Stimulated activated CD8-positive, alpha-beta memory T cell treated with anti-CD3 and anti-CD28 coated beads, Interleukin-7, amount 100 ng/mL, for 4 hours (primary cell): ENCODE measurements at regions not wholly inside any gene's neighbourhood (a gene's known extent, or its start where the extent isn't known, plus 50 kb on each side); places are given as distances from the start of the nearest gene placed in this dataset.

Experiments
- DNase-seq, 2 donors: peaks; one replicate each; pipeline ENCODE4 v3.0.0-alpha.2; 2020; ENCODE audit warnings: low read depth in 2 of 2

GRCh38 chr17:73924114-73924908 lies 279.2 kb upstream of the RPL38 start:
- no peak for DNase-seq

DNA sequence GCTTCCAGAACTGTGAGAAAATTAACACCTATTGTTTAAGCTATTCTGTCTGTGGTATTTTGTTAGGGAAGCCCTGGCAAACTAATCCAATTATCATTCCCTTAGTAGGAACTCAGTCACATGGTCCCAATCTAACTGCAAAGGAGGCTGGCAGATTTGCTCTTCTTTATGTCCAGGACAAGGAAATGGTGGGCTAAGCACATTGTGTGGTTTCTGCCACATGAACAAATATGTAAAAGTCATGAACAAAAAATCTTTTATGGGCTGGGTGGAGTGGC lies 278.6 kb upstream of the RPL38 start:
- DNase-seq: no peak

DNA sequence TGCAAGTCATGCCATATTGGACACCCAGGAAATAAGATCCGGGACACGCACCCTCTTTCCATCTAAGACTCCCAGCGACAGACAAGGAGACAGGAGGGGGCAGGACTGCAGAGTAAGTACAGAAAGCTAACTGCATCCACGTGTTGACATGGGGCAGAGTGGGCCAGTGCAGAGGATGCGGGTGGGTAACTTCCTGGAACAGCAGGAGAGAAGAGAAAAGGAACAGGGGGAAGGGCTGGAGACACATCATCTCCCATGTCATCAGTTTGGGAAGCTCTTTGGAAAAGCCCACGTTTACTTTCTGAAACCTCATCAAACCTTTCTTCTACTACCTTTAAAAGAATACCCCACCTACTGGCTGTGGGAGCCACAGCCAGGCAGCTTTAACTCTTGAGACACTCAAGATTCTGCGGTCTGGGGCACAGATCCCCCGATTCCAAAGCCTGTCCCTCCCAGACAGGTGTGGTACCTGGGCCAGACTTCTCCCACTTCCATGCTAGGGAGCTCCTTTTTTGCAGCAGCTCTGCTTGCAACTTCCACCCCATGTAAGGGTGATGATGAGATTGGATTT lies 273.5 kb upstream of the RPL38 start:
- no peak for DNase-seq

DNA sequence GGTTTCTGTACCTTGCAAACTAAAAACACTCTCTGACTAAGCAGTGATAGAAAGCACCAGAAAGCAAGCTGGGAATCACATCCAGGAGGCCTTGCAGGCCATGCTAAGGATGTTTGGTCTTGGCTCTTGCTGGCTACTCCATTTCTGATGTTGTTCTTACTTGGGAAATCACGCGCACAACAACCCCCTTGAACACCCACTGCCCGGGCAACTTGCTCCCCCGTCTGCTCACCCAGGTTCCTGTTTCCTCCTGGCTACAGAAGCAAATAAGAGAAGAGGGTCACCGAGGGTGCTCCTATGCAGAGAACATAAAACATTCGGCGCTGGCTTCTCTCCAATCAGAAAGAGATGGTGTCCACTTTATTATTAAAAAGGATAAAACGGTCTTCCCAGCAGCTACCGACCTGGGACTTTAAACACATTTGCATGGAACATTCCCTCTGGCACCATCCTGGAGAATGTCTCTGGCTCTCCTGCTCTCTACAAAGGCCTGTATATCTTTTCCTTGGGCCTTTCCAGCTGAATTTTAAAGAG lies 271.2 kb upstream of the RPL38 start:
- DNase-seq: no peak

DNA sequence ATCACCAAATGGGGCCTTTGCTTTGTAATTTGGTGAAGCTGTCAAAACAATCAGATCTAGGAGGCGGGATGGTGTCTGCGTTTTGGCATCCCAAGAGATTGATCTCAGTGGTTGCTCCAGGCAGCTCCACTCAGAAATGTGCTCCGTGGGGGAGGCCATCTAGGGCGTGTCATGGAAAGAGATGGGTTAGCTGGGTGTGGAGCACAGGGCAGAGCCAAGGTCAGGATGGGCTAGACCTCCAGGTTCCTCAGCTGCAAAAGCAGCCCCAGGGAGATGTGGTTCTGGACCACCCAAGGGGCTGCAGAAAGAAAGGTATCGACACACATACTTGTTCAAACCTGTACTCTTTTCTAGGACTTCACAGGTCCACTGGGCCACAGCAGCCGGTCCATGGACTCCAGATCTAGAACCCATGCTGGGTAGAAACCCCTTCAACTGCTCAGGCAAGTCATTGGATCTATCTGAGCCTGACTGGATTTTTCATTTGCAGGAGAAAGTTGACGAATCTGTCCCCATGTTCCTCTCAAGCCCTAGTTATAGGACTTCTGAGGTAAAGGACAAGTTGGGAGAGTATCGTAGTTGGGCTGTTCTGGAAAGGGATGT lies 270.2 kb upstream of the RPL38 start:
- no peak for DNase-seq

DNA sequence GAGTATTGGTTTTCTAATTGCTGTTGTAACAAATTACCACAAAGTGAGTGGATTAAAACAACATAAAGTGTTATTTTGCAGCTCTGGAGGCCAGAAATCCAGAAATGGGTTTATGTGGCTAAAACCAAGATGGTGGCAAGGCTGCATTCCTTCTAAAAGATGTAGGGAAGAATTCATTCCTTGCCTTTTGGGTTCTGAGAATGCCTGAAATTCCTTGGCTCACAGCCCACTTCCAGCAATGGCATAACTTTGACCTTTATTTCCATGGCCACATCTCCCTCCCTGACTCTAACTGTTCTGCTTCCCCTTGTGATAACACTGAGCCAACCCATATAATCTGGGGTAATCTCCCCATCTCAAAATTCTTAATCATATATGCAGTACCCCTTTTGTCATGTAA lies 269.6 kb upstream of the RPL38 start:
- DNase-seq: no peak

DNA sequence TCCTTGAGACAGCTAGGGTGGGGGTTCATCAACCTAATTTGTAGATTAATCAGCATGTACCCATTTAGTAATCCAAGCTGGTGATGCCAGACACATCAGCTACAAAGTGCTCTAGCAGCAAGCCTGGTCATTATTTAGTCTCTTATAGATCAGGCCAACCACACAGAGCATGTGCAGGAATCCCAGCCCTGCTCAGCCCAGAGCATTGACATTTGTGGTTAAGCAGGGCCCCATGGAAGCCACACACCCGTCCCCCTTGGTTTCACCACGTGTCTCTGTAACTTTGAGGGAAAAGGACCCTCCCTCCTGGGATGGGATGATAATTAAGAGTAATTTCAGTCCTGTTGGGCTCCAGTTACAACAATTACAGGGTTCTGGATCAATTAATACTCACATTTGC lies 268.8 kb upstream of the RPL38 start:
- no peak for DNase-seq

- DNase-seq: no peak
Measured at GRCh38 chr17:73936908-73937627, 266.4 kb upstream of the RPL38 start.

DNA sequence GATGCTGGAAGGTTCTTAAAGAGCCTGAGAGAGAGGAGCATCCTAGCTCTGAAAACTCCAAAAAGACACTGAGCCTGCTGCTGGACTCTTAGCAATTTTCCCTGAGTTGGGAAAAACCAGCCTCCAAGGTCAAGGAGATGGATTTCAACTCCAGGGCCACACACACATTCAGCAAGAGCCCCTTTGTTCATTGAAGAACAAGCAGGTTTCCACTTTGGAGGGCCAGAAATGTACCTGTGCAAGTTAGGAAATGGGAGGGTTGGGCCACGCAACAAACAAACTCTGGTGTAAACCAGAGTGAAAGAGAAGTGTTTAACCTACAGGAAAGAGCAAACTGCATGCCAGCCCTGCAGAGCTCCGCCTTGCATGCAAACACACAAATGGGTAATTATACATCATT lies 264.8 kb upstream of the RPL38 start:
- no peak for DNase-seq

DNA sequence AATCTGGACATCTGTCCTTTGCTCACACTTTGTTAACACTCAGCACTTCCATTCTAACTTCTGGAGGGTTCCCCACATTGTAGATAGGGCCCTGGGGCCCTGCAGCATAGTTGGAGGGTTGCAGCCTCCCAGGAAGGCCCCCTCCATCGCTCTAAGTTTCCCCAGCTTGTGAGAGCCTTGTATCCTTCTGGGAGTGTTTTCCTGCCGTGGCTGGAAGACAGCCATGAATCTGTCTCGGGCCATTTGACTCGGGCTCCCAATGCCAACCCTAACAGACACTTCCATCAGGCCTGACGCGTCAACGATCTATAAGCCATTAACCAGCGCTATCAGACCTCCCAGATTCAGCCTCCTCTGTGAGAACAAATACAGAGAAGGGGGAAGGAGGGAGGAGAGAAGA lies 263.7 kb upstream of the RPL38 start:
- no peak for DNase-seq

DNA sequence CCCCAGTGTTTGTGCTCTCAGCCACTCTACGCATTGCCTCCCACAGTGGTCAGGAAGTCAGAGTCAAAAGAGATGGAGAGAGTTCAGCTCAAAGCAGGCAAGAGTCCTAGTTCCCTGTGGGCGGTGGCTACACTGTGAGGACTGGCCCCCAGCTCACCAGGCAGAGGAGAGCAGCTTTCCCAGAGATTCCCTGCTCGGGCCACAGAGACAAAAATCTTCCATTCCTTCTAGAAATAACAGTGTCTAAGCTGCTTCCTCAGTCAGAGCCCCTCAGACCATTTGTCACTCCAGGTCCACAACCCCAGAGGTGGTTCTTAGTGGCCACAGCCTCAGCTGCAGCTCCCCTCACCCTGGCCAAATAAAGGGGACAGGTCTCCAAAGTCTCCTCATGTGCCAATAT lies 263.0 kb upstream of the RPL38 start:
- DNase-seq: no peak

- no peak for DNase-seq
Measured at GRCh38 chr17:73941919-73942530, 261.5 kb upstream of the RPL38 start.

GRCh38 chr17:73942703-73943415 lies 260.6 kb upstream of the RPL38 start:
- DNase-seq: no peak

GRCh38 chr17:73943416-73944110 lies 259.9 kb upstream of the RPL38 start:
- no peak for DNase-seq

DNA sequence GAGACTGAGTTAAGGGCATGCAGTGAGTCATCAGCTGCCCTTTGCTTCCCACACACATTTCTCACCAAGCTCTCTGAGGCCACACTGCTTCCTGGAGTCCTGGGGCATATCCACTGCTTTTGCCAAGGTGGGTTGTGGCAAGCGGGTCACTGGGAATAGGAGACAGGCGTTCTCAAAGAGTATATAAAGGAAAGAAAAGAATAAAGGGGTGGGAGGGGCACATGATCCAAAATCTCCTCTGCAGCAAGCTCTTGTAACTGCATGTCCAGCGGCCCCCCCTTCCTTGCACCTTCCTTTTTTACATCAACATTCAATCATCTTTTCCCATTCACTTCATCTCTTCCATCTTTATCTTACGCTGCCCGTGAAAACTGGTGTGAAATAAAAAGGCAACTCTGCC lies 259.1 kb upstream of the RPL38 start:
- DNase-seq: no peak

DNA sequence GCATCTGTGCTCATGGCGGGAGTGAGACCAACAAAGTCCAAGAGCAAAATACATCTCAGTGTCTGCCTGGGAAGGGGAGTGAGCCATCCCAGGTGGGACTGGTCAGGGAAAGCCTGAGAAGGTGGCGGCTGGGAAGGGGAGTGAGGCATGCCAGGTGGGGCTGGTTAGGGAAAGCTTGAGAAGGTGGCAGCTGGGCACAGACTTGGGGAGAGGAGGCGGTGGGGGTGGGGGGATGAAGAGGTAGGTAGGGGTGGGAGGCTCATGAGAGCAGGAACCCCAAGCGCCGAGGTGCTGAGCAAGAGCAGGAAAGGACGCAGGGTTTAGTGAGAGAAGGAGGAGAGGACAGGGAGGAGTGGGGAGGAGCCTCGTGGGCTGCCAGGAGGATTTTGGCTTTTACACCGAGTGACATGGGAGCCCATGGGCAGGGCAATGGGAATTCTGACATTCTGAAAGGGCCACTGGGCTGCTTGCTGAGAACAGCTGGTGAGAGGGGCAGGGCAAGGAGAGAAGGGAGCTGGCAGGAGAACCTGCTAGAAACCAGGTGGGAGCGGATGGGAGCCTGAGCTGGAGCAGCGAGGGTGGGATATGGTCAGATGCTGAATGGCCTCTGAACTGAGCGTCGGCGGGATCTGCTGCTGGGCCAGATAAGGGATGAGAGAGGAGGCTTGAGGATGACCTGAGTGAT lies 256.1 kb upstream of the RPL38 start:
- no peak for DNase-seq

DNA sequence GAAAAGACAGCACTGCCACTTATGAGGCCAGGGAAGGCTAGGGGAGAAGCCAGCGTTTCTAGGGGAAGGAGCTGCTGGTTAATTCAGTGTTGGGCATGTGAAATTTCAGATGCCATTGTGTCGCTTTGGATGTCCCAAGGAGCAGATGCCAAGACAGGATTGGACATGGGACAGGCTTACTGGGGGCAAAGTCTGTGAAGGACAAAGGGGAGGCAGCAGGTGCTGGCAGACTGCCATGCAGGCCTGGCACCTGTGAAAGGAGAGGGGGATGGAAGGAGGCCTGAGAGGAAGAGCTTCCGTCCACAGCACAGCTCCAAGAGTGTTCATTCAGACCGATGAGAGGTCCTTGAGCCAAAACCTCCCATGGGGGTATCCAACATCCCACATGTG lies 255.5 kb upstream of the RPL38 start:
- DNase-seq: no peak

DNA sequence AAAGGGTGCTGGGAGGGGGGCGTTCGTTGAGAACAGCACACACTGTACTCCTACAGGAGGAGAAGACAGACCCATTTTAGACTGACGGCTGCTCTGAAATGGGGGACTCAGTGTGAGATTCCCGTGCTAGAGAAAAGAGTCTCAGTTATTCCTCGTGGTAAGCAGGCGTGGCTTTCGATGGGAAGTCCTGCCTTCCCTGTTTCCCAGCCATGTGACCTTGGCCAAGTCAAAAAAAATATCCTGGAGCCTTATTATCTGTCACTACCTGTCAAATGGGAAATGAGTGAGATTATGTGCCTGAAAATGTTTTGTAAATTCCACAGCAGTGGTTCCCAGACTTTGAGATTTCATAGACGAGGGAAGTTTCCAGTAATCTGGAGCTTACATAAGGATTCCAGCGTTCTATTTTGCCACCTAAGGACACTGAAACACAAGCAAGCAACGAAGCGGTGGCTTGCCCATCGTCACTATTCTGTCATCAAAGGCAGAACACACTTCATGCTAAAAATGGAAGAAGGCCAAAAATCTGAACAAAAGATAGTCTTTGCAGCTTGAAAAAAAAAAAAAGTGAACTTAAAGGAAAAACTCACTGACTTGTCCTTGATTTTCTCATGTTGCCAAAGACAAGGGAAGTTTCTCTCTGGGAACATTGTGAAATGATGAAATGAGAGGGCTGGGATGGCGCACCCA lies 253.4 kb upstream of the RPL38 start:
- DNase-seq: no peak

DNA sequence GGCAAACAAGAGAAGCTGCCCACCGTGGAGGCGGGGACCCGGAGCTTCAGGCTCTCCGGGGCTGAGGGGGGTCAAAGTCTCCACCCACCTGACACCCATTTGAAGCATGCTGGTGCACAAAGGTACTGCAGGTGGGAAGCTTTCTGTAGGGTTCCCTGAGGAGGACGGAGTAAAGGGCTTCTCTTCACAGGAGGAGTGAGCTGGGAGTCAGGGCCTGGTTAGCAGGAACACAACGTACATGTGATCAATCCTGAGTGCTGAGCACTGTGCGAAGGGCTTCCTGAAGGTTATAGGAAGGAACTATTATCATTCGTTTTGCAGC lies 252.9 kb upstream of the RPL38 start:
- DNase-seq: no peak

DNA sequence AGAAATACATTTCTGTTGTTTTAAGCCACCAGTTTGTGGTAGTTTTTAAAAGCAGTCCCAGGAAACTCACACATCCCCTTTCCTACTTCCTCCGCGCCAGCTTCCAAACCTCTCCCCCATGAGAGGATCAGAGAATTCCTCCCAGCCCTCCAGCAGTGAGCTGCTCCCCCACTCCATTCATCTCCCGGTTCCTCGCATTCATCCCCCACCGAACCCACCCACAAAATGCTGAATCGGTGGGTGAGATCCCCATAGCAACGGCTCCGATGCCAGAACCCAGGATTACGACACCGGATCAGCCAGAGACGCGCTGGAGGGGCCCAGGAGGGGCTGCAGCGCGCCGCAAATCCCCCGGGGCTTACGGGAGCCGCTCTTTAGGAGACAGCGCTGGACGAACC lies 251.4 kb upstream of the RPL38 start:
- no peak for DNase-seq
